ENCODE measurements at regions not wholly inside any gene's neighbourhood (a gene's known extent, or its start where the extent isn't known, plus 50 kb on each side); places are given as distances from the start of the nearest gene placed in this dataset.
"Not testable (repeated sequence)": the region's sequence is repeated elsewhere in the genome, so short reads cannot be mapped to it uniquely, and the experiment has no call there.

- Mint-ChIP-seq H3K27ac (ENCODE audit: unreplicated experiment) (no peak overlapping the region), H3K36me3 (ENCODE audit: low read depth) (no peaks in the 10 kb centered on the region), H3K27me3 (ENCODE audit: low read depth) (no peaks in the 10 kb centered on the region), H3K4me3 (no peak overlapping the region), H3K9me3 (peaks cover 2% of the 10 kb centered on the region), H3K4me1 (peaks cover 5% of the 10 kb centered on the region)
- TF ChIP-seq, protein P1, sequence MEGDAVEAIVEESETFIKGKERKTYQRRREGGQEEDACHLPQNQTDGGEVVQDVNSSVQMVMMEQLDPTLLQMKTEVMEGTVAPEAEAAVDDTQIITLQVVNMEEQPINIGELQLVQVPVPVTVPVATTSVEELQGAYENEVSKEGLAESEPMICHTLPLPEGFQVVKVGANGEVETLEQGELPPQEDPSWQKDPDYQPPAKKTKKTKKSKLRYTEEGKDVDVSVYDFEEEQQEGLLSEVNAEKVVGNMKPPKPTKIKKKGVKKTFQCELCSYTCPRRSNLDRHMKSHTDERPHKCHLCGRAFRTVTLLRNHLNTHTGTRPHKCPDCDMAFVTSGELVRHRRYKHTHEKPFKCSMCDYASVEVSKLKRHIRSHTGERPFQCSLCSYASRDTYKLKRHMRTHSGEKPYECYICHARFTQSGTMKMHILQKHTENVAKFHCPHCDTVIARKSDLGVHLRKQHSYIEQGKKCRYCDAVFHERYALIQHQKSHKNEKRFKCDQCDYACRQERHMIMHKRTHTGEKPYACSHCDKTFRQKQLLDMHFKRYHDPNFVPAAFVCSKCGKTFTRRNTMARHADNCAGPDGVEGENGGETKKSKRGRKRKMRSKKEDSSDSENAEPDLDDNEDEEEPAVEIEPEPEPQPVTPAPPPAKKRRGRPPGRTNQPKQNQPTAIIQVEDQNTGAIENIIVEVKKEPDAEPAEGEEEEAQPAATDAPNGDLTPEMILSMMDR (conservative IDR thresholded peaks at IDR 0.05), result no peak
- no peak for DNase-seq (ENCODE audit: low read depth, low spot score)
Measured at GRCh38 chr4:159910721-159911120, 807.8 kb downstream of the RAPGEF2 start.

DNA sequence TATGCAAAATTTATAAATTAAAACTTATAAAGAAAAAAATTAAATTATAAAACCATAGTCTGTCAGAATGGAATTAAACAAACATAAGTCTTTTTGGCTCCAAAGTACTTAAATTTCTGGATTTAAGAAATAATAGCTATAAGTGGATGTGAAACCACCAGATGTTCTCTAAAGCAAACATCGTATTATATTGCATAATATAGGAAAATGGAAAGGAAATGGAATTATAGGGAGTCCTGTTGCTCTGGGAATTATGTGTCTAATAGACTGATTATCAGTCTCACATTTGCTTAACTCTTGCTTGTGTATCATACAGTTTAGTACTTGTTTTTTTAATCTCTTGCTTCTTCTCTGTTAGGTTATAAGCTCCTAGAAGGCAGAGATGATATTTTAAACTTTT, 819.2 kb downstream of the RAPGEF2 start:
- H3K9me3 Mint-ChIP-seq, result peaks cover 8% of the 10 kb centered on the region
- TF ChIP-seq, protein P1 (conservative IDR thresholded peaks at IDR 0.05), result no peak

DNA sequence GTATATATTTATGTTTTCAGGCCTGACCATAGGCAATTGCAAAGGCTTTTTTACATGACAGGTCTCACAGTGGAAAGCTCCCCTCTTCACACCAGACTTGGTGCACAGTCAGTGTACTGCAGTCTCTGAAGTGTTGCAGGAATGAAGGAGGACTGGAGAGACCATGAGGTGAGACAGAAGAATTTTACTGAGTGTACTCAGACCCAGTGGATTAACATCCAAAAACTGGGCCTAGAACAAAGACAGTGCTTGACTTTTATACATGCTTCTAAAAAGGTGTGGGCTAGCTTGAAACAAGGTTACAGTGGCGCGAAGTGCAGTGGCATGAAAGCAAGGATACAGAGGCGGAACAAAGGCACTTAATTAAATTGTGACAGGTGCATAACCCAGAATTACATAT, 822.9 kb downstream of the RAPGEF2 start:
- no peak for DNase-seq (ENCODE audit: low read depth, low spot score)
- H3K4me1 Mint-ChIP-seq, result no peaks in the 10 kb centered on the region
- no peaks in the 10 kb centered on the region for H3K27me3 Mint-ChIP-seq (ENCODE audit: low read depth)
- TF ChIP-seq, protein P1 (conservative IDR thresholded peaks at IDR 0.05), result no peak
- H3K4me3 Mint-ChIP-seq, result no peak overlapping the region
- H3K36me3 Mint-ChIP-seq (ENCODE audit: low read depth), result peaks cover 11% of the 10 kb centered on the region
- H3K9me3 Mint-ChIP-seq, result peaks cover 10% of the 10 kb centered on the region
- no peak overlapping the region for H3K27ac Mint-ChIP-seq (ENCODE audit: unreplicated experiment)

More for the DNA sequence above, 819.2 kb downstream of the RAPGEF2 start:
- H3K36me3 Mint-ChIP-seq (ENCODE audit: low read depth), result peaks cover 9% of the 10 kb centered on the region
- H3K4me3 Mint-ChIP-seq, result no peak overlapping the region
- H3K27me3 Mint-ChIP-seq (ENCODE audit: low read depth), result no peaks in the 10 kb centered on the region
- DNase-seq (ENCODE audit: low read depth, low spot score), result no peak
- H3K4me1 Mint-ChIP-seq, result no peaks in the 10 kb centered on the region
- H3K27ac Mint-ChIP-seq (ENCODE audit: unreplicated experiment), result no peak overlapping the region

- no peak overlapping the region for H3K4me3 Mint-ChIP-seq
- no peak for DNase-seq (ENCODE audit: low read depth, low spot score)
- H3K9me3 Mint-ChIP-seq, result peaks cover 10% of the 10 kb centered on the region
- TF ChIP-seq, protein P1 (conservative IDR thresholded peaks at IDR 0.05), result no peak
- no peaks in the 10 kb centered on the region for H3K27me3 Mint-ChIP-seq (ENCODE audit: low read depth)
- H3K36me3 Mint-ChIP-seq (ENCODE audit: low read depth), result peaks cover 14% of the 10 kb centered on the region
- no peak overlapping the region for H3K27ac Mint-ChIP-seq (ENCODE audit: unreplicated experiment)
- no peaks in the 10 kb centered on the region for H3K4me1 Mint-ChIP-seq
Measured at GRCh38 chr4:159926871-159927270, 824.0 kb downstream of the RAPGEF2 start.

DNA sequence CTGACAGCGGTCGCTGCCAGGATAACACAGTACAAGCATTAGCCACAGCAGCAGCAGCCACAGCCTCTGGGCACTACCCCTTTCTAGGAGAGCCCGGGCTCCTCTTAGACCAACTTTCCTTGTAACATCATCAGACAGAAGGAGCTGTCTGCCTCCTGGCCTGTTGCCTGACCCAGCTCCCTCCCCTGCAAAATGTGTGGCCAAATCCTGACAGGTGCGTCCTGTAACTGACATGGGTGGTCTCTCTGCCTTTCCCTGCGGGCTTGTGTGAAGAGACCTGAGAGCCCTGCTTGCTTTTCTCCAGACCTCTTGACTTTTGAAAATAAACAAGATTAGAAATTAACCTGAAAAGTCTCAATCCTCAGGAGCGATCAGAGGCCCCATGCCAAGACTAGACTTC, 824.9 kb downstream of the RAPGEF2 start:
- no peak for DNase-seq (ENCODE audit: low read depth, low spot score)
- no peaks in the 10 kb centered on the region for H3K27me3 Mint-ChIP-seq (ENCODE audit: low read depth)
- no peaks in the 10 kb centered on the region for H3K4me1 Mint-ChIP-seq
- H3K27ac Mint-ChIP-seq (ENCODE audit: unreplicated experiment), result no peak overlapping the region
- H3K4me3 Mint-ChIP-seq, result no peak overlapping the region
- TF ChIP-seq, protein P1 (conservative IDR thresholded peaks at IDR 0.05), result no peak
- H3K9me3 Mint-ChIP-seq, result peaks cover 16% of the 10 kb centered on the region
- peaks cover 14% of the 10 kb centered on the region for H3K36me3 Mint-ChIP-seq (ENCODE audit: low read depth)

- H3K9me3 Mint-ChIP-seq; H3K4me1 Mint-ChIP-seq; H3K4me3 Mint-ChIP-seq; H3K27ac Mint-ChIP-seq (ENCODE audit: unreplicated experiment); H3K36me3 Mint-ChIP-seq (ENCODE audit: low read depth); DNase-seq (ENCODE audit: low read depth, low spot score); H3K27me3 Mint-ChIP-seq (ENCODE audit: low read depth): not testable (repeated sequence)
Measured at GRCh38 chr4:159934602-159935001, 831.7 kb downstream of the RAPGEF2 start.

Measured in neural crest cell (in vitro differentiated cells).